HG02610 (cell line): ENCODE measurements at regions not wholly inside any gene's neighbourhood (a gene's known extent, or its start where the extent isn't known, plus 50 kb on each side); places are given as distances from the start of the nearest gene placed in this dataset.
A peak's percentile ranks its signal among the peaks of the same experiment; 100 is the strongest.
"Not testable (repeated sequence)": the region's sequence is repeated elsewhere in the genome, so short reads cannot be mapped to it uniquely, and the experiment has no call there.

Experiments
- ATAC-seq: cut with Tn5 transposase; IDR thresholded peaks from one replicate; pipeline ENCODE4 v1.9.1; 2021; ENCODE audit warnings: mild to moderate bottlenecking, moderate library complexity; ENCODE audit not compliant: unreplicated experiment

GRCh38 chr21:25531538-25532250, 75.6 kb downstream of the MRPL39 start:
- not testable (repeated sequence) for ATAC-seq

- no peak for ATAC-seq
These were observed 78.8 kb downstream of the MRPL39 start for GRCh38 chr21:25528515-25528914.

- no peak for ATAC-seq
These were observed 88.8 kb downstream of the MRPL39 start for GRCh38 chr21:25518491-25518911.

- ATAC-seq = no peak
These were observed 91.5 kb downstream of the MRPL39 start for GRCh38 chr21:25515484-25516405.

GRCh38 chr21:25513810-25514209, 93.5 kb downstream of the MRPL39 start:
- no peak for ATAC-seq

- no peak for ATAC-seq
These were observed 94.9 kb downstream of the MRPL39 start for GRCh38 chr21:25512095-25513081.

- peak; percentile 74 for ATAC-seq
These were observed 97.4 kb downstream of the MRPL39 start for GRCh38 chr21:25509862-25510261.

GRCh38 chr21:25508364-25508763, 98.9 kb downstream of the MRPL39 start:
- no peak for ATAC-seq

- ATAC-seq = peak; percentile 40
These were observed 99.8 kb downstream of the MRPL39 start for GRCh38 chr21:25507522-25507921.

- no peak for ATAC-seq
These were observed 100.4 kb downstream of the MRPL39 start for GRCh38 chr21:25506887-25507286.

GRCh38 chr21:25506261-25506660, 101.0 kb downstream of the MRPL39 start:
- ATAC-seq = no peak

GRCh38 chr21:25503981-25504380, 103.3 kb downstream of the MRPL39 start:
- ATAC-seq = no peak

- ATAC-seq = peak; percentile 83
These were observed 105.2 kb downstream of the MRPL39 start for GRCh38 chr21:25501996-25502665.

GRCh38 chr21:25501462-25501861, 105.8 kb downstream of the MRPL39 start:
- ATAC-seq = peak; percentile 30

- no peak for ATAC-seq
These were observed 106.7 kb downstream of the MRPL39 start for GRCh38 chr21:25500598-25500997.

- no peak for ATAC-seq
These were observed 110.3 kb downstream of the MRPL39 start for GRCh38 chr21:25496825-25497482.

GRCh38 chr21:25494804-25495203, 112.5 kb downstream of the MRPL39 start:
- peak; percentile 44 for ATAC-seq

- ATAC-seq = no peak
These were observed 113.6 kb downstream of the MRPL39 start for GRCh38 chr21:25493722-25494121.

GRCh38 chr21:25491267-25491666, 116.0 kb downstream of the MRPL39 start:
- ATAC-seq = no peak

GRCh38 chr21:25490742-25491141, 116.5 kb downstream of the MRPL39 start:
- ATAC-seq = no peak
